Stimulated activated CD4-positive, alpha-beta T cell treated with anti-CD3 and anti-CD28 coated beads, Interleukin-15, amount 100 ng/mL, for 1 hour (primary cell): ENCODE measurements at regions not wholly inside any gene's neighbourhood (a gene's known extent, or its start where the extent isn't known, plus 50 kb on each side); places are given as distances from the start of the nearest gene placed in this dataset.
"Not testable (repeated sequence)": the region's sequence is repeated elsewhere in the genome, so short reads cannot be mapped to it uniquely, and the experiment has no call there.

Experiments used
- DNase-seq, 2 donors: peaks; one replicate each; pipeline ENCODE4 v3.0.0-alpha.2; 2020; ENCODE audit warnings: low read depth in 1 of 2, low spot score in 1 of 2

GRCh38 chr4:154035341-154035740 is 246.5 kb upstream of the SFRP2 start:
- DNase-seq, result no peak

- no peak for DNase-seq
Measured at GRCh38 chr4:154033921-154034320, 245.0 kb upstream of the SFRP2 start.

DNA sequence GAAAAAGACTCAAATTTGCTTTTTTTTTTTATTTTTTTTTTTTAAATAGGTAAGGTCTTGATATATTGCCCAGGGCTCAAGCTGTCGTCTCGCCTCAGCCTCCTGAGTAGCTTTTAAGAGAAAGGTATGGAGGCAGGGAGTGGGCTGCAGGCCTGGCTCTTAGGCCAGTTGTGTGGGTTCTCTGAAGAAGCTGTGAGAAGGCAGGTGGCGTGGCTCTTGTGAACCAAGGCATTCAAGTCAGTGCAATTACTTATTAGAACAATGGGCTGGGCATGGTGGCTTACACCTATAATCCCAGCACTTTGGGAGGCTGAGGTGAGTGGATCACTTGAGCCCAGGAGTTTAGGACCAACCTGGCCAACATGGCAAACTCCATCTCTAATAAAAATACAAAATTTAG is 244.0 kb upstream of the SFRP2 start:
- no peak for DNase-seq

DNA sequence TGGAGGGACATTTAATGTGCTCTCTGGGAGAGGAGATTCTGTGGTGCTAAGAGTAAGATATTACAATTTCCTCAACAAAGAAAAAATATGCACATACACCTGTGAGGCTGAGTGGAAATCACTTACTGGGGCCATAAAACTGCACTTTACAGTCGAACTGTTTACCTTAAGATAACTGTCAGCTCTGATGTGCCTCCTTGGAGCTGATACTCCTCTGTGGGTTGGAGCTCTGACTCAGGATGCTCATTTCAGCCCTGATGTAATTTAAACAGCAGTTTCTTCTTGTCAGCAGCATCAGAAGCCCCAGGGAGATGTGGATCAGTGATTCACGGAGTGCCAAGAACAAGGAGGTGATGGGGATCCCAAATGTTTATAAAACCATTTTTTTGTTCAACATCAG is 241.9 kb upstream of the SFRP2 start:
- no peak for DNase-seq

DNA sequence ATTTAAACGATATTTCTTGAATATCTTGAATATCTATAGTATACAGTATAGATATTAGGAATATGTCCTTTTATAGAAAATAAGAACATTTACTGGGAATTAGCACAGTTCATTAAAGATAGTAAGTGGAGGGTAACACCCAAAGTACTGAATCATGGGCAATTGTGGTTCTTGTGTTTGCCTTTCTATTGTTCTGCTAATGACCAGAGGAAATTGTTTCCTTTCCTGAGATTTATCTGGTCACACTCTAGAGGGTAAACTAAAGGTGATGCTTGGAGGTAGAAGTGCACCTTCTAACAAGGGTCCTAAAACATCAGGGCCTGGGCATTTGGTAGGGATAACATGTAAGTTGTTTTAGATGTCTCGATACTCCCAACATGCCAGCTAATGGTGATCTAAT is 241.3 kb upstream of the SFRP2 start:
- DNase-seq, result no peak

DNA sequence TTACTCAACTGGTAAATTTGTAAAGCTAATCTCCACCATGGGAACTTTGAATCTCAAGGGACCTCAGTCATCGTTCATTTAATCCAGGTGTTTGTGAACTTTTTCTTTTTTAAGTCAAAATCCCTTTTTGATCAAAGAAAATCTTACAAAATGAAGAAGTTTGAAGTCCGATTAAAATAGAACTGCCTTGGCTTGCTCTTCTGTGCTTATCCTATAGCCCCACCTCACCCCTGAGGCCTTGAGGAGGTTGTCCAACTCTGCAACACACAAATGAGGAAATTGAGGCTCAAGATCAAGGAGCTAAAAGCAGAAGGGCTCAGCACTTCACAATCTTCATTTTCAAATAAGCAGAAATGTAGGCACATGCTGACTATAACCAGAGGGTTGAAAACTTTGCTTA is 240.3 kb upstream of the SFRP2 start:
- DNase-seq, result no peak

GRCh38 chr4:154025110-154025509 is 236.2 kb upstream of the SFRP2 start:
- DNase-seq, result no peak

- DNase-seq, result no peak
Measured at GRCh38 chr4:154024097-154024694, 235.3 kb upstream of the SFRP2 start.

DNA sequence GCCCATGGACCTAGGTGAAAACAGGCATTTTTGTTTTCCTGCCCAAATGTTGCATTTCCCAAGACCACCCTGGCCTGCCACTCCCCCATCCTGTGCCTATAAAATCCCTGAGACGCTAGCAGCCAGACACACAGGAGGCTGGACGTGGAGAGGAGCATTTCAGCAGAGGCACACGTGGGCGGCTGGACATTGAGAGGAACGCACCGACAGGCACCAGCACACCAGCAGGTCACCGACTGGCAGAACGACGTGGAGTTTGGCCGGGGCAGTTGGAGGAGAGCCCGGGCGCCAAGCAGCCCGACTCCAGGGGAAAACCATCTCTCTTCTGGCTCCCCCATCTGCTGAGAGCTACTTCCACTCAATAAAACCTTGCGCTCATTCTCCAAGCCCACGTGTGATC is 234.8 kb upstream of the SFRP2 start:
- not testable (repeated sequence) for DNase-seq

GRCh38 chr4:154019811-154020210 is 230.9 kb upstream of the SFRP2 start:
- DNase-seq, result no peak

DNA sequence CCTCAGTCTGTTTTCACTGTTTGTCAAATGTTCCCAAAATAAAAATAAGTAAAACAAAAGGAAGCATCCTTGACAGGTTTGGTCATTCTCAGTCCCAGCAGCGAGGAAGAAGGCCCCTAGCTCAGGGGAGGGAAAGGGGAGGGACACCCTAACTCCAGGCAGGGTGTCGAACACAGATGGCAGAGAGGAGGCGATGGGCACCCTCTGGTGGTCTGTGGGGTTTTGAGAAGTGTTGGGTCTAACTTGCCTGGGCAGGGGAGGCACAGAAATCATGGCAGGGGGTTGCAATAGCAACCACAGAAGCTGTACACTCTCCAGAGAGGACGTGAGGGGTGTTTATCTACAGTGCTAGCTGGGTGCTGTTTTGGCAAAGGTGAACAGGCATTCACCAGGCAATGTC is 229.8 kb upstream of the SFRP2 start:
- peak in 1 of 2 donors; percentile 3 for DNase-seq

- no peak for DNase-seq
Measured at GRCh38 chr4:154015578-154015977, 226.7 kb upstream of the SFRP2 start.

DNA sequence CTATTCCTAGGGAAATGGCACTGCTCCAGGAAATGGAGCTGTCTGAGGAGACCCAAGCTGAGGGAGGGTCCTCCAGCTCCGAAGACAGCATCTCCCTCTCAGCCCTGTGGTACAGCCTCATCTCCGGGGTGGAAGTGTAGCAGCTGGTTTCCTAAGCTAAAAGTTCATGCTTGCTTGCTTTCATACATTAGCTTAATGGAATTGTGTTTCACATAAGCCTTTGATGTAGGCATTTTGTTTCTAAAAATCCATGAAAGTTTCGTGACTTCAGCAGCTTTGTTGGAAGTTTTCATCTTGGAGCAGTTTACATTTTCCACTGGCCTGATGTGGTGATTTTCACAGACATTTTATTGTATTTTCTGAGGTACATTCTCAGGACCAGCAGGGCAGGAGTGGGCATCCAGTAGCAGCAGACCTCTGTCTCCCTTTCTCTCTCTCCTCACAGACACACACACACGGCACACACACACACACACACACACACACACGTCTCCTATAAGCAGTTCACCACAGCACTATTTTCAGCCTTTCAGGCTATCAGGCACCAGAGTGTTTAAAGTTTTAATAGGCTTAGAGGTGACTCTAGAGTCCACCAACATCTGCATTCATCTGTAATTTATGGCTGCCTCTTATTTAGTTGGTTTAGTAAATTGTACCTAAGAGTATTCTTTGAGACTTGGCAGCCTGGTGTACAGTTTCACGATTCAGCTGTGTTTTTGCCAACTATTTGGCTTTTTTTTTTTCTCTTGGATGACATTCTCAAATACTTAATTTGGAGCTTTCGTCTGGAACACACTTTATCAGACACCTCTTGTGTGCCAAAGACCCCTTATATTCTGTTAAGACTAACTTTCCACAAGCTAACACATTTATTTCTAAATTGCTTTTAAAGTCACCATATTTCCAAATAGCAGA is 225.8 kb upstream of the SFRP2 start:
- DNase-seq, result no peak

GRCh38 chr4:154013576-154013975 is 224.7 kb upstream of the SFRP2 start:
- no peak for DNase-seq

DNA sequence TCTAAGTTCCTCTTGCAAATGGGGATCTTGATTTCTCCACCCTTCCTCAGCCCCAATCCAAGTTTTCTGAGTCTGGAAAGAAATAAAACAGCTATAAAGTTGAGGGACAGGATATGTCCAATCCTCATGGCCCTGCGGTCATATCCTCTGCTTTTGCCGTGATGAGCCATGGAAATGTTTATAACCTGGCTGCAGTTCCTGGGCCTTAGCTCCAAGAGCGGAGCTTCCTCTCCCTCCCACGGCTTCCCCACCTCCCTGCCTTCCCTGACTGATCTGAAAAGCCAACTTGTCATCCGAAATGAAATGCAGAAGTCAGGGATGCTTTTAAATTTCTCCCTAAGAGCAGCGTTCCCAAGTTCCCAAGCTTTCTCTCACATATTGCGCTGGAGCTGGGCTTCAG is 221.5 kb upstream of the SFRP2 start:
- DNase-seq, result no peak

DNA sequence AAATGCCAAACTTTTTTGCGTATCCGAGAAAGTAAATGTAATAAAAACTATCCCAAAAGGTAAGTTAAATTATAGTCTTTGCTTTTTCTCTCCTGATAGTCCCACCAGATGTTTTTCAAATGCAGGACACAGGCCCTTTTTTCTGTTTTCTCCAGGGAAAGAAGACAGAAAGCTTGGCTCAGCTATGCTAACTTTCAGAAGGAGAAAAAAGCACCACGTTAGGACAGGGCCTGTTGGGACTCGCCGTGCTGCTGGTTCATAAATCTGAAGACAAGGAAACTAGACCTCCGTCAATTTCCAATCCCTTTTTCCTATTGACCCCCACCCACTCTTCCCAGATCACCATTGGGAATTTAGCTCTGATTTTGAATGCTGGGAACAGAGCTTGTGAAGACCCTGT is 220.9 kb upstream of the SFRP2 start:
- no peak for DNase-seq

- no peak for DNase-seq
Measured at GRCh38 chr4:154009191-154009590, 220.3 kb upstream of the SFRP2 start.

- no peak for DNase-seq
Measured at GRCh38 chr4:154005171-154005520, 216.3 kb upstream of the SFRP2 start.

GRCh38 chr4:154004507-154005170 is 215.8 kb upstream of the SFRP2 start:
- no peak for DNase-seq

DNA sequence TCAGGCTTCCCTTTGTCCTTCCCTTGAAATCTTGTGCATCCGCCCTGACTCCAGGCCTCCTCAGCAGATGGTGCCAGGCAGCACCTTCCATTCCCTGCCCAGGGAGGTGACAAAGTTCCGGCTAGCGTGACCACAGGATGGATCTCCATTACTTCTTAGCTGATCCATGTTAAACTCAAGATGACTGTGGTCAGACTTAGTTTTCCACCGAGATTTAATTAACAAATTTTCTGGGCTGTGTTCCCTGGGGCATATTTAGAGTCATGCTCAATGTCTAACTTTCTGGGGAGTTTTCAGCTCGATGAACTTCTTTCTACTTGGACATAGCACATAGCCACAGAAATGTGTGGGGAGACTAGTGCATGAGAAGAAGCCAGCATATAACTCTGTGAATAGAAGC is 215.1 kb upstream of the SFRP2 start:
- no peak for DNase-seq

- no peak for DNase-seq
Measured at GRCh38 chr4:154003378-154003777, 214.5 kb upstream of the SFRP2 start.

- DNase-seq, result no peak
Measured at GRCh38 chr4:154001193-154001592, 212.3 kb upstream of the SFRP2 start.
